Activated CD8-positive, alpha-beta T cell treated with anti-CD3 and anti-CD28 coated beads, Interleukin-2, amount 10 ng/mL, durations not matched to agents 7 days and 5 days (primary cell): ENCODE measurements at regions not wholly inside any gene's neighbourhood (a gene's known extent, or its start where the extent isn't known, plus 50 kb on each side); places are given as distances from the start of the nearest gene placed in this dataset.

Experiments used
- ATAC-seq: fragments of 150-1000 bp; cut with Tn5 transposase; one replicate; pipeline ENCODE4 v1.10.0; 2021; ENCODE audit warnings: moderate library complexity
- CTCF ChIA-PET: fragments of 350-600 bp; sonication (Branson Sonifier 250); formaldehyde crosslinking; loops from one replicate; lab custom pipeline; 2021; ENCODE audit warnings: antibody characterized with exemption; lab: Charles Lee
- POLR2A ChIA-PET: fragments of 350-600 bp; sonication (Branson Sonifier 250); formaldehyde crosslinking; loops from one replicate; lab custom pipeline; 2021; ENCODE audit warnings: antibody characterized with exemption; lab: Charles Lee
- DNase-seq: peaks from one replicate; pipeline ENCODE4 v3.0.0-alpha.2; 2020
- H3K27ac Mint-ChIP-seq: one replicate; pipeline ENCODE4 v1.8.0; 2021; ENCODE audit warnings: mild to moderate bottlenecking, mixed read lengths
- H3K27me3 Mint-ChIP-seq: one replicate; pipeline ENCODE4 v1.8.0; 2021; ENCODE audit warnings: low read depth, mixed read lengths
- H3K36me3 Mint-ChIP-seq: one replicate; pipeline ENCODE4 v1.8.0; 2021; ENCODE audit warnings: low read depth, mixed read lengths
- H3K4me1 Mint-ChIP-seq: one replicate; pipeline ENCODE4 v1.8.0; 2021; ENCODE audit warnings: low read depth, mixed read lengths
- H3K4me3 Mint-ChIP-seq: one replicate; pipeline ENCODE4 v1.8.0; 2021; ENCODE audit warnings: mild to moderate bottlenecking, mixed read lengths
- H3K9me3 Mint-ChIP-seq: one replicate; pipeline ENCODE4 v1.8.0; 2022; ENCODE audit warnings: mixed read lengths; ENCODE audit not compliant: insufficient read depth

DNA sequence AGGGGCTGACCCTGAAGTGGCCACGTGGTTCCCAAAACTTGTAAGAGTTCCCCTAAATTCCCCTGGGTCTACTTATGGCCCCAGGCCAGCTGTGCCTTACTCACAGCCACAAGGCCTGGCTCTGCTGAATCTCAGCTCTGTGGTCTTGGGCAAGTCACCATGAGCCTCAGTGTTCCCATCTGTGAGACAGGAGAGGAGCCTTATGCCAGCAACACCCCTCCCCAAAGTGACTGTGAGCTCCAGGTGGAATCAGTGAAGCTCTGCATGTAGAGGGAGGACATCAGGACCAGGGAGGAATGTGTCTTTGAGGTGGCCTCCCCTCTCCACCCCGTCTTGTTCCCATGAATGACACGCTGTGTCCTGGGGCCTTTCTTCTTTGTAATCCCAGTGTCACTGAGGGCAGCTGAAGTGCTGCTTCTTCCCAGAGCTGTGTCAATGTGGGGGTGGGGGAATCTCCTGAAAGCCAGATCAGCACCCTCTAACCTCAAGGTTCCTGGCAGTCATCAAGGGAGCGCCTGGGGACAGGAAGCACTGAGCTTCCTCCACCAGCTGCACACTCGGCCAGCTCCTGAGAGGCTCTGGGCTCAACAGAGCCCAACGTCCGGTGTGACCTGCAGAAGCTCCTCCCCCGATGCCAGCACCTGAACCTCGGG, 258.9 kb downstream of the UACA start:
- ChIA-PET CTCF (interaction anchor here (0.7 to 9.7 kb wide), 10 partner anchors 8 to 1028 kb away, joined by 3 to 74 read pairs (median 5); no protein-coding TSS in a partner anchor), POLR2A (interaction anchor here (0.6 to 2.1 kb wide), 2 partner anchors 12 to 268 kb away, joined by 3 to 14 read pairs; no protein-coding TSS in a partner anchor)
- H3K27ac Mint-ChIP-seq: peak overlapping the region; percentile 69
- H3K9me3 Mint-ChIP-seq: no peaks in the 10 kb centered on the region
- H3K36me3 Mint-ChIP-seq: peaks cover 17% of the 10 kb centered on the region
- DNase-seq: no peak
- peak; percentile 40 for ATAC-seq
- H3K4me3 Mint-ChIP-seq: no peak overlapping the region
- peaks cover 7% of the 10 kb centered on the region for H3K27me3 Mint-ChIP-seq
- H3K4me1 Mint-ChIP-seq: peaks cover 69% of the 10 kb centered on the region

GRCh38 chr15:70503798-70504298, 259.5 kb downstream of the UACA start:
- peaks cover 15% of the 10 kb centered on the region for H3K36me3 Mint-ChIP-seq
- H3K4me3 Mint-ChIP-seq: no peak overlapping the region
- CTCF ChIA-PET: interaction anchor here (1.3 to 9.7 kb wide), 5 partner anchors 9 to 96 kb away, joined by 3 to 74 read pairs (median 7); no protein-coding TSS in a partner anchor
- H3K9me3 Mint-ChIP-seq: no peaks in the 10 kb centered on the region
- POLR2A ChIA-PET: no interaction called here
- no peak for DNase-seq
- peaks cover 10% of the 10 kb centered on the region for H3K27me3 Mint-ChIP-seq
- ATAC-seq: no peak
- H3K4me1 Mint-ChIP-seq: peaks cover 63% of the 10 kb centered on the region
- H3K27ac Mint-ChIP-seq: peak overlapping the region; percentile 69

GRCh38 chr15:70503073-70503745, 260.1 kb downstream of the UACA start:
- Mint-ChIP-seq H3K36me3 (peaks cover 13% of the 10 kb centered on the region), H3K4me1 (peaks cover 57% of the 10 kb centered on the region), H3K27ac (no peak overlapping the region), H3K9me3 (no peaks in the 10 kb centered on the region), H3K4me3 (no peak overlapping the region), H3K27me3 (peaks cover 13% of the 10 kb centered on the region)
- no peak for DNase-seq
- ChIA-PET POLR2A (no interaction called here), CTCF (interaction anchor here (1.3 to 9.7 kb wide), 6 partner anchors 9 to 38 kb away, joined by 3 to 74 read pairs (median 5); no protein-coding TSS in a partner anchor)
- ATAC-seq: no peak

DNA sequence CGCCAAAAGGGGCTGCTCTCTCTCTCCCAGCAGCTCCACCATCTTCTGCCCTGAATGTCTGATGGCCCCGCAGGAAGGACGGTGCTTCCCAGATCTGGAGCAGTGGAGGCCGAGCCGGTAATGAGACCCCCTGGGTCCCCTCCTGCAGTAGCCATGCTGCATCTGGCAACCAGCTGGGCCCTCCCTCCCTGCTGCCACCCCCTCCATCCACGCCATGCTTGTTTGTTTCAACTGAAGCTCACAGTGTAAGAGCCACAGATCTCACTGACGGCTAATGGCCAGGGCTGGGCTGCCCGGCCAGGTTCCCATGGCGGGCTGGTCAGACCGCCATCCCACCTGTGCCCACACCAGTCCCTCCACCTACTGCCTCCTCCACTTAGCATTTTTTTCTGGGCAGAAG, 260.8 kb downstream of the UACA start:
- H3K9me3 Mint-ChIP-seq: no peaks in the 10 kb centered on the region
- H3K4me3 Mint-ChIP-seq: no peak overlapping the region
- H3K27ac Mint-ChIP-seq: no peak overlapping the region
- H3K36me3 Mint-ChIP-seq: peaks cover 9% of the 10 kb centered on the region
- H3K4me1 Mint-ChIP-seq: peaks cover 53% of the 10 kb centered on the region
- ChIA-PET POLR2A (no interaction called here), CTCF (interaction anchor here (1.3 to 9.7 kb wide), 4 partner anchors 11 to 37 kb away, joined by 3 to 74 read pairs (median 3); no protein-coding TSS in a partner anchor)
- DNase-seq (no peak), ATAC-seq (no peak)
- H3K27me3 Mint-ChIP-seq: peaks cover 14% of the 10 kb centered on the region

- Mint-ChIP-seq H3K27me3 (peaks cover 15% of the 10 kb centered on the region), H3K4me1 (peaks cover 52% of the 10 kb centered on the region), H3K36me3 (peaks cover 3% of the 10 kb centered on the region), H3K9me3 (no peaks in the 10 kb centered on the region), H3K4me3 (no peak overlapping the region), H3K27ac (no peak overlapping the region)
- POLR2A ChIA-PET: no interaction called here
- ATAC-seq: no peak
- DNase-seq: no peak
- CTCF ChIA-PET: interaction anchor here (1.3 to 9.7 kb wide), 3 partner anchors 12 to 37 kb away, joined by 3 to 74 read pairs (median 3); no protein-coding TSS in a partner anchor
Measured at GRCh38 chr15:70501849-70502248, 261.5 kb downstream of the UACA start.

- ATAC-seq (no peak), DNase-seq (no peak)
- no peaks in the 10 kb centered on the region for H3K36me3 Mint-ChIP-seq
- peaks cover 20% of the 10 kb centered on the region for H3K27me3 Mint-ChIP-seq
- no peak overlapping the region for H3K27ac Mint-ChIP-seq
- H3K4me3 Mint-ChIP-seq: no peak overlapping the region
- peaks cover 54% of the 10 kb centered on the region for H3K4me1 Mint-ChIP-seq
- POLR2A ChIA-PET: no interaction called here
- H3K9me3 Mint-ChIP-seq: no peaks in the 10 kb centered on the region
- CTCF ChIA-PET: interaction anchor here (9.7 kb wide), 1 partner anchor 11 kb away, joined by 74 read pairs; no protein-coding TSS in a partner anchor
Measured at GRCh38 chr15:70501121-70501727, 262.1 kb downstream of the UACA start.

- DNase-seq: no peak
- ChIA-PET CTCF (interaction anchor here (1.3 to 9.7 kb wide), 4 partner anchors 10 to 25 kb away, joined by 4 to 74 read pairs (median 10); no protein-coding TSS in a partner anchor), POLR2A (no interaction called here)
- ATAC-seq: no peak
- H3K27me3 Mint-ChIP-seq: peaks cover 27% of the 10 kb centered on the region
- no peaks in the 10 kb centered on the region for H3K36me3 Mint-ChIP-seq
- H3K4me3 Mint-ChIP-seq: no peak overlapping the region
- no peaks in the 10 kb centered on the region for H3K9me3 Mint-ChIP-seq
- no peak overlapping the region for H3K27ac Mint-ChIP-seq
- H3K4me1 Mint-ChIP-seq: peaks cover 56% of the 10 kb centered on the region
Measured at GRCh38 chr15:70499791-70500190, 263.6 kb downstream of the UACA start.

- ATAC-seq: no peak
- ChIA-PET POLR2A (no interaction called here), CTCF (interaction anchor here (1.2 to 9.7 kb wide), 2 partner anchors 8 to 14 kb away, joined by 3 to 74 read pairs; no protein-coding TSS in a partner anchor)
- Mint-ChIP-seq H3K4me1 (peaks cover 56% of the 10 kb centered on the region), H3K36me3 (peaks cover 4% of the 10 kb centered on the region), H3K9me3 (no peaks in the 10 kb centered on the region), H3K27me3 (peaks cover 32% of the 10 kb centered on the region), H3K4me3 (no peak overlapping the region), H3K27ac (no peak overlapping the region)
- no peak for DNase-seq
Measured at GRCh38 chr15:70498096-70498626, 265.2 kb downstream of the UACA start.

- ChIA-PET CTCF (interaction anchor here (1.2 to 9.7 kb wide), 4 partner anchors 8 to 37 kb away, joined by 3 to 74 read pairs (median 6); no protein-coding TSS in a partner anchor), POLR2A (no interaction called here)
- ATAC-seq (no peak), DNase-seq (no peak)
- no peak overlapping the region for H3K4me3 Mint-ChIP-seq
- peaks cover 32% of the 10 kb centered on the region for H3K27me3 Mint-ChIP-seq
- no peaks in the 10 kb centered on the region for H3K9me3 Mint-ChIP-seq
- peaks cover 56% of the 10 kb centered on the region for H3K4me1 Mint-ChIP-seq
- H3K36me3 Mint-ChIP-seq: peaks cover 5% of the 10 kb centered on the region
- no peak overlapping the region for H3K27ac Mint-ChIP-seq
Measured at GRCh38 chr15:70497661-70498060, 265.7 kb downstream of the UACA start.

DNA sequence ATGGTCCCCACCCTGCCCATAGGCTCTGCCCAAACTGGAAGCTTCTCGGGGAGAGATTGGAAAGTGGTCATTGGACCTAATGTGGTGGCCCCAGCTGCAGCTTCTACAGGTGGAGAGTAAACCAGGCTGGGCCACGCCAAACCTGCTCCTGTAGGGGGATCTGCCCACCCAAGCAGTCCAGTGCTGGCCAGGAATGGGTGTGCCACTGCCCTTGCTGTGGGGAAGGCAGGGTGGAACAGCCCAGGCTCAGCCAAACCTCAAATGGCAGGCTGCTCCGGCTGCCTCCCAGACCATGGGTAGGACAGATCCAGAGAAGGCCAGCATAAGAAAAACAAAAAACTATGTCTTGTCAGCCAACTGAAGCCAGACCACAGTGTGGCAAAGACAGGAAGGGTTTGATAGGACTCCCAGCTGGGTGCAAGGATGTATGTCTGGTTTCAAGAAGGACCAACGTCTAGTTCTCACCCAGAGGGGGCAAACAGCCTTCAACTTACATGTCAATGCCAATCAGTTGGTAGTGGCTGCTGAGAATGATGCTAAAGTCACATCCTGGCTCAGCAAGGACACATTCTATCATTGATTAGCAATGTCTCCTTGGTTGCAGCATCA, 267.3 kb downstream of the UACA start:
- POLR2A ChIA-PET: interaction anchor here (1.0 kb wide), 1 partner anchor 10 kb away, joined by 3 read pairs; no protein-coding TSS in a partner anchor
- H3K27ac Mint-ChIP-seq: no peak overlapping the region
- CTCF ChIA-PET: interaction anchor here (0.8 to 1.9 kb wide), 5 partner anchors 8 to 1019 kb away, joined by 3 to 12 read pairs (median 5); no protein-coding TSS in a partner anchor

More for the DNA sequence above, 267.3 kb downstream of the UACA start:
- Mint-ChIP-seq H3K4me3 (no peak overlapping the region), H3K9me3 (no peaks in the 10 kb centered on the region), H3K27me3 (peaks cover 28% of the 10 kb centered on the region), H3K36me3 (peaks cover 5% of the 10 kb centered on the region), H3K4me1 (peaks cover 67% of the 10 kb centered on the region)
- DNase-seq: no peak
- no peak for ATAC-seq
